ENCODE measurements at regions not wholly inside any gene's neighbourhood (a gene's known extent, or its start where the extent isn't known, plus 50 kb on each side); places are given as distances from the start of the nearest gene placed in this dataset.

- Histone ChIP-seq H3K4me2 (no peak overlapping the region), H3K79me2 (no peaks in the 10 kb centered on the region), H3K9me2 (replicated peaks; ENCODE audit: insufficient read depth) (no peaks in the 10 kb centered on the region), H3K4me1 (ENCODE audit: insufficient read depth) (no peaks in the 10 kb centered on the region), H2AFZ (no peak overlapping the region), H3K36me3 (replicated peaks; ENCODE audit: insufficient read depth, low read depth) (no peaks in the 10 kb centered on the region), H3K4me3 (no peak overlapping the region), H3K27ac (no peak overlapping the region), H4K20me1 (ENCODE audit: insufficient read depth, poor library complexity, severe bottlenecking) (no peaks in the 10 kb centered on the region), H3K27me3 (no peaks in the 10 kb centered on the region), H3K9me3 (ENCODE audit: low read depth) (no peaks in the 10 kb centered on the region)
- 77% methylated on average over 10 of the region's 10 CpGs for WGBS (ENCODE audit: low lambda C conversion rate, missing lambda C conversion rate)
- no peak for DNase-seq (ENCODE audit: low spot score)
- TF ChIP-seq EZH2phosphoT487 (IDR thresholded peaks at IDR 0.05; ENCODE audit: low read depth, severe bottlenecking, unreplicated experiment) (no peak), EZH2 (IDR thresholded peaks at IDR 0.05; ENCODE audit: borderline replicate concordance) (no peak)
- TF ChIP-seq, protein P1, sequence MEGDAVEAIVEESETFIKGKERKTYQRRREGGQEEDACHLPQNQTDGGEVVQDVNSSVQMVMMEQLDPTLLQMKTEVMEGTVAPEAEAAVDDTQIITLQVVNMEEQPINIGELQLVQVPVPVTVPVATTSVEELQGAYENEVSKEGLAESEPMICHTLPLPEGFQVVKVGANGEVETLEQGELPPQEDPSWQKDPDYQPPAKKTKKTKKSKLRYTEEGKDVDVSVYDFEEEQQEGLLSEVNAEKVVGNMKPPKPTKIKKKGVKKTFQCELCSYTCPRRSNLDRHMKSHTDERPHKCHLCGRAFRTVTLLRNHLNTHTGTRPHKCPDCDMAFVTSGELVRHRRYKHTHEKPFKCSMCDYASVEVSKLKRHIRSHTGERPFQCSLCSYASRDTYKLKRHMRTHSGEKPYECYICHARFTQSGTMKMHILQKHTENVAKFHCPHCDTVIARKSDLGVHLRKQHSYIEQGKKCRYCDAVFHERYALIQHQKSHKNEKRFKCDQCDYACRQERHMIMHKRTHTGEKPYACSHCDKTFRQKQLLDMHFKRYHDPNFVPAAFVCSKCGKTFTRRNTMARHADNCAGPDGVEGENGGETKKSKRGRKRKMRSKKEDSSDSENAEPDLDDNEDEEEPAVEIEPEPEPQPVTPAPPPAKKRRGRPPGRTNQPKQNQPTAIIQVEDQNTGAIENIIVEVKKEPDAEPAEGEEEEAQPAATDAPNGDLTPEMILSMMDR (IDR thresholded peaks at IDR 0.05; ENCODE audit: poor library complexity) = no peak
Observed at GRCh38 chr6:14693301-14694192, 552.3 kb upstream of the JARID2 start.

GRCh38 chr6:14694308-14694707 is 551.6 kb upstream of the JARID2 start:
- H3K27me3 ChIP-seq = no peaks in the 10 kb centered on the region
- 81% methylated on average over 1 of the region's 1 CpG for WGBS (ENCODE audit: low lambda C conversion rate, missing lambda C conversion rate)
- no peak for DNase-seq (ENCODE audit: low spot score)

GRCh38 chr6:14695579-14695978 is 550.3 kb upstream of the JARID2 start:
- Histone ChIP-seq H4K20me1 (ENCODE audit: insufficient read depth, poor library complexity, severe bottlenecking) (no peaks in the 10 kb centered on the region), H2AFZ (no peak overlapping the region), H3K27ac (no peak overlapping the region), H3K4me1 (ENCODE audit: insufficient read depth) (no peaks in the 10 kb centered on the region), H3K4me2 (no peak overlapping the region), H3K79me2 (no peaks in the 10 kb centered on the region), H3K9me2 (replicated peaks; ENCODE audit: insufficient read depth) (no peaks in the 10 kb centered on the region), H3K4me3 (no peak overlapping the region), H3K27me3 (no peaks in the 10 kb centered on the region), H3K9me3 (ENCODE audit: low read depth) (no peaks in the 10 kb centered on the region), H3K36me3 (replicated peaks; ENCODE audit: insufficient read depth, low read depth) (no peaks in the 10 kb centered on the region)
- WGBS (ENCODE audit: low lambda C conversion rate, missing lambda C conversion rate) = 40% methylated on average over 6 of the region's 6 CpGs
- TF ChIP-seq, protein P1 (IDR thresholded peaks at IDR 0.05; ENCODE audit: poor library complexity) = no peak
- no peak for TF ChIP-seq EZH2phosphoT487 (IDR thresholded peaks at IDR 0.05; ENCODE audit: low read depth, severe bottlenecking, unreplicated experiment)
- TF ChIP-seq EZH2 (IDR thresholded peaks at IDR 0.05; ENCODE audit: borderline replicate concordance) = no peak
- DNase-seq (ENCODE audit: low spot score) = no peak

More at GRCh38 chr6:14694308-14694707, 551.6 kb upstream of the JARID2 start:
- H3K27ac ChIP-seq = no peak overlapping the region
- no peaks in the 10 kb centered on the region for H3K36me3 ChIP-seq (replicated peaks; ENCODE audit: insufficient read depth, low read depth)
- H3K9me3 ChIP-seq (ENCODE audit: low read depth) = no peaks in the 10 kb centered on the region
- TF ChIP-seq EZH2phosphoT487 (IDR thresholded peaks at IDR 0.05; ENCODE audit: low read depth, severe bottlenecking, unreplicated experiment) (no peak), EZH2 (IDR thresholded peaks at IDR 0.05; ENCODE audit: borderline replicate concordance) (no peak)
- TF ChIP-seq, protein P1 (IDR thresholded peaks at IDR 0.05; ENCODE audit: poor library complexity) = no peak
- no peaks in the 10 kb centered on the region for H3K4me1 ChIP-seq (ENCODE audit: insufficient read depth)
- H3K4me2 ChIP-seq = no peak overlapping the region
- H4K20me1 ChIP-seq (ENCODE audit: insufficient read depth, poor library complexity, severe bottlenecking) = no peaks in the 10 kb centered on the region
- H2AFZ ChIP-seq = no peak overlapping the region
- no peaks in the 10 kb centered on the region for H3K79me2 ChIP-seq
- H3K4me3 ChIP-seq = no peak overlapping the region
- H3K9me2 ChIP-seq (replicated peaks; ENCODE audit: insufficient read depth) = no peaks in the 10 kb centered on the region
